ENCODE measurements at regions not wholly inside any gene's neighbourhood (a gene's known extent, or its start where the extent isn't known, plus 50 kb on each side); places are given as distances from the start of the nearest gene placed in this dataset.

DNA sequence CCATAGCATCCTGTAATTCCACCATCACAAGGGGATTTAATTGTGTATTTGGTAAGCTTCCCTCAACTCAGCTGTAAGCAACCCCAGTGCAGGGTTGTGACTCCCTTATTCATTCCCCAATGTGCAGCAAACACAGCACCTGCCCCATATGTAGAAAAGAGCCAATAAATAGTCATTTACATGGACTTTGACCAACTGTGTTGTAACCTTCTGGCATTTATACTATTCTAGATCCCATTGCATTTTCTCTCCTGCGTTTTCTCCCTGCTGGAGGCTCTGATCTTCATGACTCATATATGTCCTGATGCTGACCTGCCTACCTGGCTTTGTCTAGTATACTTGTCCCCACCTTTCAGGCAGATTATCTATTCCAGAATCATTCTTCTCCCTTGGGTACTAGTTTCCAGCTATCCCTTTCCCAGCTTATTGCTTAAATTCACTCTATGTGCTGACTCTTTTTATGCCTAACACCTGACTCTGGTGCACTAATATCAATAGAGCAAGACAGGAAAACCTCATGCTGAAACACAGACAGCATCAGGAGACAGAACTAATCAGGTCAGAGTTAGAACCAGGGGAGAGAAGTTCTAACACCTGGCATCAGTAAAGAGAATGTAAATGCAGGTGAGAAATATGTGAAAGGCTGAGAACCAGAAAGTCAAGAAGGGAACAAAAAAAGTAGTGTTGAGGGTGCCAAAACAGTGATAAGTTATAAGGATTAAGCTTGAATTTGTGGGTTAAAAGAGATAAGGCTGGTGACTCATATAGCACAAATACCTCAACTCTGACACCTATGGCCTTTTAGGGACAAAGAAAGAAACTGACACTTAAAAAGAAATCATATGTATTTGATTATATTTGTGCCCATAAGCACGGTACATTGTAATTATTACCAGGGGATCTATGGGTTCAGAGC is 402.7 kb downstream of the IPMK start:
- DNase-seq, result no peak

- peak; percentile 4 for DNase-seq
Measured at GRCh38 chr10:57849691-57850357, 417.9 kb downstream of the IPMK start.

DNA sequence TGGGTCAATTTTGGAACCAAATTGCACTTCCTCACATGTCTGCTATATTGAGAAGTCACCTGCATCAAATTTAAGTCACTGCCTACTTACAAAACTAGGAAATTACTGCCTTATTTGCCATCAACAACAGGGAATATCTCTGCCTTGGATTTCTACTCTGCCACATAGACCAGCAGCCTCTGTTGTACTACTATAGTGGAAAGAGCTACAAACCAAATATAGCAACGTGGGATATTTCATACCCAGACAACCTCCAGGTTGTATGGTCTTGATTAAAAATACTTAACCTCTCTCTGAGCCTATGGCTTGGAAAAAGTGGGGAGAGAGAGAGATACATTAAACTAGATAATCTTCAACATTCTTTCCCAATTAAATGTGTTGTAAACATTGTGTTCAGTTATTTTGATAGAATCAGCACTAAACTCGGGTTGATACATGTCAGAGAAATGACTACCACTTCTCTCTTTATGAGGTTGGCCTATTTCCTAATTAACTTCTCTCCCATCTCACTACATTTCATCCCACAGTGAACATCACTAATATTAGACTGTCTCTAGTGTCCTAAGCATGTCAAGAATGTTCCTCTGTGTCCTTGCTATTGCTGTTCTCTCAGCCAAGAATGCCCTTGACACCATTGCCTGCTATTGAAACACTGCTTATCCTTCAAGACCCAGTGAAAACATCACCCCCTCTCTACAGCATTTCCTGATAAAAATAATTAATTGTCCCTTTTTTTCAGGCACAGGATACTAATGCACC is 421.2 kb downstream of the IPMK start:
- no peak for DNase-seq

- DNase-seq, result no peak
Measured at GRCh38 chr10:57844387-57844998, 423.2 kb downstream of the IPMK start.

GRCh38 chr10:57830877-57831560 is 436.7 kb downstream of the IPMK start:
- DNase-seq, result peak; percentile 65

GRCh38 chr10:57825015-57825414 is 442.7 kb downstream of the IPMK start:
- DNase-seq, result no peak

DNA sequence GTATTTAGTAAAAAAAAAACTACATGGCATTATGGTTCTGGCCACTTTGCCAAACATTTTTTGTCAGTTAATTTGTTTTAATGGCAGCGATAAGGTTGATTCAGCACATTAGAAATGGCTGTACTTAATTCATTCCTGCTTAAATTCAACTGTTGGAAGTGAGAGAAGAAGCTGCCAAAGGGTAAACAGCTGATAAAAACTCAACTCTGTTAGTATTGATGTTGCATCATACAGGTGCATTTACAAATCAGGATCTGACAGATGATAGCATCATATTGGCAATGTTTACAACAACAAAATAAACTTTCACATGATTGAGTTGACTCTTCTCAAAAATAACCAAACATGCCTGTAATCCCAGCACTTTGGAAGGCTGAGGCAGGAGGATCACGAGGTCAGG is 444.3 kb downstream of the IPMK start:
- DNase-seq, result no peak

GRCh38 chr10:57822965-57823364 is 444.7 kb downstream of the IPMK start:
- no peak for DNase-seq

GRCh38 chr10:57818522-57818921 is 449.2 kb downstream of the IPMK start:
- DNase-seq, result peak; percentile 78

DNA sequence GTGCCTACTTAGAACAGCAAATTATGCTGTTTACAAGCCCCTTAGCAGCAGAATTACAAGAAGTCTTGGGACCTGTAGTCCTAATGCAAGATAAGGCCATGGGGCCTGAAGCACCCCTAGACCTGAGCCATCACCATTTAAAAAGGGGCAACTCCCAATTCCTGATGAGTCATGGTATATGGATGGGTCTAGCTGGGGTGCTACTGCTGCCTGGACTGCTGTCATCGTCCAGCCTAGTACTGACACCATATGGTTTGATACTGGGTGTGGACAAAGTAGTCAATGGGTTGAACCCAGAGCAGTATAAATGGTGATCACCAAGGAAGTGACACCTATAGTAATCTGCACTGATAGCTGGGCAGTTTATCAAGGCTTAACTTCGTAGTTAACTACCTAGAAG is 450.0 kb downstream of the IPMK start:
- no peak for DNase-seq

DNA sequence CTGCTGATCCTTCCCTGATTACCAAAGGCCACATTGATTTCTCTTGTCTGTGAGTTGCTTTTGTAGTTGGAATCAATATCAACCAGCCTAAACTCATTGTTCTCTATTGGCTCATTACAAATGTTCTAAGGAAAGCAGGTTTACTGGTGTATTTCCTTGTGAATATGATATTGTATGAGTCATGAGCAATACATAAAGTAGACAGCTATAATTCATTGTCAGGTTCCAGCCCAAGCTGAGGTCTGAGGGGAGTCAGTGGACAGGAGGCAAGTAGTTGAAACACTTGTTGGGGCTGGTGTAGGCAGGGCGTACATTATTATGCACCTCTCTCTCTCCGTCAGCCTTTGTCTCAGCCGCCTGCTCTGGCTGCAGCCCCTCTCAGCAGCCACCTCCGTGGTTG is 451.7 kb downstream of the IPMK start:
- DNase-seq, result no peak

DNA sequence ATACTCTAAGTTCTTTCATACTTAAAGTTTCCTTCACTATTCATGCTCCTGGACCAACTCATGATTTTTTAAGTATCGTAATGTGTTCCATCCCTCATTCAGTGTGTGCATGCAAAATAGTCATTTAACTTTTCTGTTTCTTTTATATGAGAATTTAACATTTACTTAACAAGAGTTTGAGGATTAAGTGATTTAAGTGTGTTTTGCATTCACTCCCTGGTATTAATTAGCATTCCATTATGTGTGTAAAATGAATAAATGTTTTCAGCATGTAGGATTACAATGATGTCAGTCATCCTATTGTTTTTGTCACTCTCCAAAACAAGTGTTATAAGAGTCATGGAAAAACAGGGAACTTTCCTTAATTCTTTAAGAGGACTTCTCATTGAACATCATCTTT is 457.7 kb downstream of the IPMK start:
- DNase-seq, result no peak

- DNase-seq, result no peak
Measured at GRCh38 chr10:57807906-57808305, 459.8 kb downstream of the IPMK start.

DNA sequence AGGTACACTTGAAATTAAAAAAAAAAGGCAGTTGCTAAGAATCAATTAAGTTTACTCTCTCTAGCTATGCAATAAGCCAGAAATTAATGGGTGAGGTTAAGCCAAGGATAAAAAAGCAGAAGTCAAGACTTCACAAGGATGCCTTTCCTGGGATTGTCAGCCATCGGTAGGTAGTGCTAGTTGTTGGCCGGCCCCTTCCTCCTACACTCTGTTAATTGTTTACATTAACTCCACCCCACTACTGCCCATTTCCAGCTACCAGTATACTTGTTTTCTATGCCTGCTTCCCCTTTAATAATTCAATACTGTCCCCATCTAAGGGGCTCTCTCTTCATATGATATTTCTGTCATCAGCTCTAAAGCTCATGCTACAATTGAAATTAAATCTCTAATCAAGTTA is 461.0 kb downstream of the IPMK start:
- no peak for DNase-seq

DNA sequence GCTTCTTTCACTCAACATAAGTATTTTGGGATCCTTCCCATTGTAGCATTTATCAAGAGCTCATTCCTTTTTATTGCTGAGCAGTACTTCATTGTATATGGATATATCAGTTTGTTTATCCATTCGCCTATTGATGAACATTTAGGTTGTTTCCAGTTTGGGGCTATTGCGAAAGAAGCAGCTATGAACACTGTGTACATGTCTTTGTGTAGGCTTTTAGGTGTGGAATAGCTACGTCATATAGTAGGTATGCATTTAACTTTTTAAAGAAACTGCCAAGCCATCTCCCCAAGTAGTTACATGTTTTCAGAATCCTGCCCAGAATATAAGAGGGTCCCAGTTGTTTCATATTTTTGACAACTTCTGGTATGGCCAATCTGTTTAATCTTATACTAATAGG is 468.1 kb downstream of the IPMK start:
- no peak for DNase-seq

- no peak for DNase-seq
Measured at GRCh38 chr10:57798830-57799229, 468.9 kb downstream of the IPMK start.

DNA sequence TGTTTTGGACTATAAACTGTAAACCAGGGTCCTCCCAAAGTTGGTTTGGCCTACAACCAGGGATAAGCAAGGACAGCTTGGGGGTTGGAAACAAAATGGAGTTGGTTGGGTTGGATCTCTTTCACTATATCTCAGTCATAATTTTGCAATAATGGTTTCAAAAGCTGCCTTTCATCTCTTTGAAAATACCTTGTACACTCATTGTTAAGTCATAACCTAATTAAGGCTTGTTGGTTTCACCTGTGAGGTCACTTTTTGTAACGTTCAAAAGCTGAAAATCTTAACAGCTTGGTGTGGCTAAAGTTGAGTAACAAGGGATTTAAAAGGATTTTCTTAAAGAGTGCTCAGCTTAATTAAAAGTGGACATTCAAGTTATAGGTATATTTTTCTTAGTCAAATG is 476.1 kb downstream of the IPMK start:
- no peak for DNase-seq

- no peak for DNase-seq
Measured at GRCh38 chr10:57790703-57791102, 477.0 kb downstream of the IPMK start.

DNA sequence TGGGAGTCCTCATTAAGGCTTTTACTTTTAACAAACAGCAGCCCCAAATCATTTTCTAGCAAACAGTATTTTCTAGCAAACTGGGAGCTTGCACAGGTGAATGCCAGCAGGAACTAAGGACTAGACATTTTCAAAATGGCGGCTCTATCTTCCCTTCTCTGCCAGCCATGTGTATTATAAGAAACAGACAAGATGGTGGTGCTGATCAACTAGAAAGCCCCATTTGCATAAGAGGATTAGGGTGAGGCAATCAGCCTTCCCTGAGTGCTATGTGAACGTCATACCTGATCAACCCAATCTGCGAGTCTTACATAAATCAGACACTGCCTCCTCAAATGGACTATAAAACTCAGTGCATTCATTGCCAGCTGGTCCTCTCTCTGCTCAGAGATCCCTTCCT is 479.6 kb downstream of the IPMK start:
- no peak for DNase-seq

DNA sequence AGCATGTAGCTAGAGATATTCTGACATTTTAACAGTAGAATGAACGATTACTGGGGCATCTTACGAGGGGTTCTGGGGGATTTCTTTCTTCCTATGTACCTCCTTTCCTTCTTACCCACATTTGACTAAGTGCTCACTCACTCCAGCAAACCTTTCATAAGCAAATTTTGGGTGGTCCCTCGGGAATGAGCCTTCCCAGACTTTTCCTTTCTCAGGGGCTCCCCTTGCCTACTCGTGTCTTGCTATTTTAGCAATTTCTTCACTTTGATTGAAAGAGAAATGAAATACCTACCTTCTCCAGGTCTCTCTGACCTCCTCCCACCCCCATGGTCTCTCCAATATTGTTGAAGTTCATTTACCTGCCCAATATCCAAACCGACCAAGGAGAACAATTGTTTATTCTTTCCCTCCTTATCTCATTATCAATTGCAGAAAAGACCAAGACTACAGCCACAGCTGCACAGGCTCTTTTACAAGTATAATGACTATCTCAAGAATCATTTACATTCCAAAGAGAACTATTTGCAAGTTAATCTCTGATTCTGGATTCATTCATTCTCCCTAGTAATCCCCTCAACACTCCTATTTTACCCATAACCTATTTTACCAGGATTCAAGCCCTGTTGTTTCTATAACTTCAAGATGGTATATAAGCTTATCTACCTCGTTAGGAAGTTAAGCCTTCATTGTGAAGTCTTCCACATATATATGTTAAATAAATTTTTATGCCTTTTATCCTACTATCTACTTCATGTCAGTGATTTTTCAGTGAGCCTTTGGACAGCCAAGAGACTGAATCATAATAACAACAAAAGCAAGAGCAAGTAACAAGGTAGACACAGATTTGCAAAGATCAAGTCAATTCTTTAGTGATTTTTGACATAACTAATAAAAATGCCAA is 480.6 kb downstream of the IPMK start:
- no peak for DNase-seq

DNA sequence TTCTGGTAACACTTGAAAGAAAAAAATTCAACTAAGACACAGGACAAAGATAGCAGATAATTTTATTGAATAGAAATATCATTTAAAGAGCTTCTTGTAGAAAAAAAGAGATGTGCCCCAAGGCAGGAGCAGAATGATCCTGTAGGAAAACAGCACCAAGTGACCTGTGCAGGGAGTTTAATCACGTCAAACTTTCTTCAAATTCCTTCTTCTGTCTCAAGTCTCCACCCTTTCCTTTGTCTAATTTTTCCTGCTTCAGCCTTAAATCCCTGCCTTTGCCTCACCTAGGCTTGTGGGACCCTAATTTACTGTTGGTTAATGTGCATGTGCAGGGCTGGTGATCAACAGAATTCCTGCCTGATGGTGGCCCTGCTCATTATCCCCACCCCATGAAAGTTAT is 481.4 kb downstream of the IPMK start:
- no peak for DNase-seq

GRCh38 chr10:57785546-57785945 is 482.1 kb downstream of the IPMK start:
- DNase-seq, result no peak

All from NCI-H345 (cell line).